COR-L47 (cell line): ENCODE measurements at regions not wholly inside any gene's neighbourhood (a gene's known extent, or its start where the extent isn't known, plus 50 kb on each side); places are given as distances from the start of the nearest gene placed in this dataset.
"Not testable (repeated sequence)": the region's sequence is repeated elsewhere in the genome, so short reads cannot be mapped to it uniquely, and the experiment has no call there.

Source experiments
- DNase-seq: peaks from one replicate; lab custom pipeline; 2025; lab: John Stamatoyannopoulos, UW

DNA sequence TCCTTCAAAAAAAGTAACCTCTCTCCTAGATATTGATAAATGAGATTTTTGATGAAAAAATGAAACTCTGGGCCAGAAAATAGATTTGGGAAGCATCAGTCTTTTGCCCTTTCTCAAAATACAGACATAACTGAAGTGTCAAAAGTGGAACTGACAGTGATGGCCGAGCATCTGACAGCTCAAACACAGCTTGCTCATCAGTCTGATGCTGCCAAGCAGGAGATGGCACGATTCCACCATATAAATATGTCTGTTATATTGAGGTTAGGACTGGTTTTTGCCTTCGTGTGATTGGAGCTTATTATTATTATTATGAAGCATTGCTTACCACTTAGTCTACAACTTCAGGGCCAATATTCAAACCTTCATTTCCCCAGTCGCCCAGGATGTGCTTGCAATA lies 152.6 kb upstream of the EPHA3 start:
- no peak for DNase-seq

DNA sequence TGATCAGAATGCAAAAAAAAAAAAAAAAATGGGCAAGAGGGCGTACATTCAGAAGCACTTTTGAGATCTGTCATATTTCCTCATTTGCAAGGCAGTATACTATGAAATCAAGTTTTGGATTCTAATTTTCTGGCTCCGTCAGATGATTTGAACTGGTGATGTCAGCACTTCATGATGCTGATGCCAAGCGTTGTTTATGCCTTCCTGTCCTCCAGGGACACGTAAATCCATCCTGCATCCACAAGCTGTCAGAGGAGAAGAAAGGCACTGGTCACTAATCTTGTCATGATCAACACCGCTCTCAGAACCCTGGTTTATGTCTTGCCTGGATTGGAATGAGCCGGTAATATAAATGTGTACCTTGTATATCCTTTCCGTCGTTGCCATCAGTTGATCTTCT lies 152.1 kb upstream of the EPHA3 start:
- DNase-seq, result no peak

DNA sequence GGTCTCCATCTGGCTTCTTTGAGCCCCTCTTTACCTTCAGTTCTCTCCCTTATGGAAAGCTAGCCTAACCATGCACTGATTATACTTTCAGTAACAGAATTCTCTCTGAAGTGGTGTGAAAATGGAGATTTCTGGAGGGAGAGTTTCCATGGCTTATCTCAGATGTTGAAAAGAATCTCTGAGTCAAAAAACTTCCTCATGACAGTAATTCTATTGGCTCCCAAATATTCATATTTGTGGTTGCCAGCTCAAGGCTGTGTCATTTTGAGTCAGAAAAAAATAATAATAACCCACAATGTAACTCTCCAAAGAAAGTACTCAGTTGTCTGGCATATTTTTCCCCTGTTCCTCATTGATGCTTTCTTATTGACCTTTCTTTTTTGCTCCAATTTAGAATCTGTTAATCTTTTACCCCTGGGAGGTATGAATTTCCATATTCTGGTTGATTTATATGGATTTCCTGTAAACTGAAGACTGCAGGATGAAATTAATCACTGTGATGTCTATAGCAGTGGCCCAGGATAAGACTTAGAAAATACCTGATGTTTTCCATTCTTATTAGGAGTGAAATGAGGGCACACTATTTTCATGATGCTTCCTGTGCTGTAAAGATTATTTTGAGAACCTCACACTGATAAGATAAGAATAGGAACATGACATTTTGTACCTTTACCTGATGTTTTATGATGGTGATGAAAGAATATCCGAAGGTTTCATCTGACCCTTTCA lies 149.5 kb upstream of the EPHA3 start:
- no peak for DNase-seq

DNA sequence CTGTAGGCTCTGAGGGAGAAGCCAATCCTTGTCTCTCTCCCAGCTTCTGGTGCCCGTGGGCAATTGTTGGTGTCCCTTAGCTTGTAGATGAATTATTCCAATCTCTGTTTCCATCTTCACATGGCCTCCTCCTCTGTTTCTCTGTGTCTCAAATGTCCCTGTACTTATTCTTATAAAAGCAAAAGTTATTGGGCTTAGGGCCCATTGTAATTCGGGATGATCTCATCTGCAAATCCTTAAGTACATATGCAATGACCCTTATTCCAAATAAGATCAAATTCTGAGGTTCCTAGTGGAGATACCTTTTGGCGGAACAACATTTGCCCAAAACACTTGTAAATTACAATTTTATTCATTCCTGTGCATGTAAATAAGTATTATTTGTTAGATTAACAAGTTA lies 147.4 kb upstream of the EPHA3 start:
- DNase-seq, result no peak

DNA sequence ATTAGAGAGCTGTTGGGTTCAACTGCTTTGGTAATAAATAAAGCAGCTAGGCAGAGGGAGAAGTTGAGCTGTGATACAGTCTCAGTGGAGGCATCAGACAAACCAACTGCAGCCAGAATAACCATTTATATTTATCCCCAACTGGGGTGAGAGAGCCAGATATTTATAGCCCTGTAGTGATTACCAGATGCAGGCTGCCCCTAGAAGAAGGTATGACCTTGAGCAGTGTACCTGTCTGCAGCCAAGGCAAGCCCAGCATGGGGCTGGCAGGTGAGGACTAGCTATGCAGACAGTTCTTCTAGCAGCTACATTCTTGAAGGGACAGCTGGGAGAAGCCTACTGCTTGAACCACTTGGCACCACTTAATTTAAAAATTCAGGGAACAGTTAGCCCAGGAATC lies 144.4 kb upstream of the EPHA3 start:
- no peak for DNase-seq

DNA sequence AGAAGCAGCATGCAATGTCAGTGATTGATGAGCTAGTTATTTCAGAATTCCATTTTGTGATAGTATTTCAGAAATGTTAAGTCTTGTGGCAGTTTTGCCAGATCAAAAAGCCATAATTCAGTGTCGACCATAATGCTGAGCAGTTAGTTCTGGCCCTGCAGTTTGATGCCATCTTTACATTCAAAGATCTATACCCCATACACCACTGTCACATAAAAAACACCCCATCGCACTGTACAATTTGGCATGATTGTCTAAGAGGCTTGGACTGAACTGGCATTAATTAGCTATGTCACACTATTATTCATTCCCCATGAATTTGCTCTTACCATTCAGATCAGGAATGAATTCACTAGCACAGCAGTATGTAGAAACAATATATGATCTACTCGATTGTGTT lies 127.7 kb upstream of the EPHA3 start:
- no peak for DNase-seq

DNA sequence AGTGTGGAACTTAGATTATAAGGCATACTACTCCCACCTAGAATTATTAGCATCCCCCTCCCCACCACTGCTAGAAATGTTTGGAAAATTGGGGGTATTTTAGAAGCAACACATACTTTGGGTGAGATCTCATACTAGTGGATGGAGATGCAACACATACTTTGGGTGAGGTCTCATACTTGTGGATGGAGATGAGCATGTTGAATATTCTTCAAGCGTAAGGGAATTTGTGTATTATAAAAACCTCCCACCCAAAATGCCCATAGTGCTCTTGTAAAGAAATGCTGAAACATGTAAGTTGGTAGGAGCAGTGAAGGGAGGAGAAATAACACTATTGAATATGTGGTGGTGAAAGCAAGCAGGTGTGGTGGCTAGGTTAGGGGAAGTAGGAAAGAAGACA lies 124.0 kb upstream of the EPHA3 start:
- no peak for DNase-seq

DNA sequence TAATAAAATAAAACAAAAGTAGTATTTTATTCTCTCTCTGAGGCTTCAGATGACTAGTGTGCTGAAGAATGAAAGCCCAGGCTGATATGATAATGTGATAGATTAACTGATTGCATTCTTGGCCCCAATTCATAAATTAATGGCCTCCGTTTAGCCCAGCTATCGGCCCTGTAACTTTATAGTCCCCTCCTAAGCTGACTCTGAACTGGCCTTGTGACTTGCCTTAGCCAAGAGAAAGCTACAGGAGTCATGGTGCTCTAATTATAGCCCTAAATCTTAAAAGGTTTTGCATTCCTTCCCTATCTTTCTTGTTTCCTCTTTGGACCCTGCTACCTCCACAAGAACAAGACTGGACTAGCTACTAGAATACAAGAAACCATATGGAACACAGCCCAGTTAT lies 123.2 kb upstream of the EPHA3 start:
- DNase-seq, result no peak

DNA sequence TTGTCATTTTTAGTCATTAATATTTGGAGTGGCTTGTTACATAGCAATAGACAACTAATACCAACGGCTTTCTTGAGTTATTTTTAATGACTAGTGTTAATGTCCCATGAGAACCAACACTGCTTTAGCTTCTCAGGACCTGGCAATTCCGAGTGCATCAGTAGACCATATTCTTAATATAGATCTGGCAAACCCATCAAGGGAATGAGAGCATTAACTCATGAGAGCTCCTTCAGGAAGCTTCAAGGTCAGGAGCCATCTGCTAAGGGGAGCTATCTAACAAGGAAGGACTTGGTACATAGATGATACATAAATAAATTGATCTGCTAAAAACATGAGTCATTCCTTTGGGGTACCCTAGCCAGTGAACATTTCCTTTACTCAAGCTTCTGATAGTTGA lies 122.6 kb upstream of the EPHA3 start:
- no peak for DNase-seq

DNA sequence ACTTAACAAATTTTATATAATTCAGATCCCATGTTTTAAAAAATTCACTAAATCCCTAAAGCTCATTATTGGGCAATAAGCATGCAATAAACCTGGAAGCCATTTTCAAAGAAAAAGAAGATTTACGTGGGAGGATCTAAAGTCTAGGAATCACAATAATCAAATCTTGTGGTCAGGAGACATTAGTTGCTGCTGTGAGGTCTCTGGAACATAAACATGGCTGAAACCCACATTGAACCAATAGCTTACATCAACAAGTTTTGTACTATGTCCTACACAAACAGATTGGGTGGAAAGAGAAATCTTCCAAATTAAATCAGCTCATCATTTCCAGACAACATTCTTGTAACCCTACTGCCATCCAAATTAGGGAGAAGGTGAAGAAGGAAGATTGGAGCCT lies 121.9 kb upstream of the EPHA3 start:
- no peak for DNase-seq

DNA sequence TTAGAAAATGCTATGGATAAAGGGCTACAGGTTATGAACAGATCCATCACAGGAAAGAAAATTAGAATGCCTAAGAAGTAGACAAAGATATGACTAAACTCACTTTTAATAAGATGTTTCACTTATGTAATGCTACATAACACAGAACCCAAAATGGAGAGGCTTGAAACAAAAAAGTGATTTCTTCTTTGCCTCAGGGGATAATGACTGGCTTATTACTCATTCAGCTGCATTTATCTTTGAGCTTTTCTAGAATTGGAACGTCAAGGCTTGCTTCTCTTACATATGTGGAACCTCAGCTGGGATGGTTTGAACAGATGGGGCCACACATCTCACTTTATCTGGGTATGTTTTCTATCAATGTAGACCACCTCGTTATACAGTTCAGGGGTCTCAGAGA lies 120.6 kb upstream of the EPHA3 start:
- no peak for DNase-seq

DNA sequence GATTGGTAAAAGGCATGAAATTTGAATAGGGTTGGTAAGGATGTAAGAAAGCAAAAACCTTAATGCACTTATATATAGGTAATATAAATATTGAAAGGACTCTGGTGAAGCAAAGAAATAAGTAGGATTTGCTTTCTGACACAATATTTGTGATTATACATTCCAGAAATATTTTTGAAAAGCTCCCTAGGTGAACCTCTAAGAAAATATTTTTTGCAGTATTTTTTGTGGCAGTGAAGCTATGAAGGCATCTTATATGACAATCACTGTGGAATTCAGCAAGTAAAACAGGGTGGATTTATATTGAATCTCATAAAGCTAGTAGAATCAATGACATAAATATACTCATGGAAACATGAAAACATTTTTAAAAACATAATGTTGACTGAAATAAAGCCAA lies 119.6 kb upstream of the EPHA3 start:
- DNase-seq, result no peak

DNA sequence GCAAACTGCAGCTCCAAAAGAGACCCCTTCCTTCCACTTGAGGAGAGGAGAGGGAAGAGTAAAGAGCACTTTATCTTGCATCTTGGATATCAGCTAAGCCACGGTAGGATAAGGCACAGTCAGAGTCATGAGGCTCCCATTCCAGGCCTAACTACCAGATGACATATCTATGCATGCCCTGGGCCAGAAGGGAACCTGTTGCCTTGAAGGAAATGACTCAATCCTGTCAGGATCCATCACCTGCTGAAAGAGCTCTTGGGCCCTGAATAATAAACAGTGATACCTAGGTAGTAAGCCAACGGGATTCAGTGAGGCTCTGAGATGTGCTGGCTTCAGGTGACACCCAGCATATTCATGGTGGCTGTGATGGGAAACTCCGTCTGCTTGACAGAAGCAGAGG lies 118.5 kb upstream of the EPHA3 start:
- no peak for DNase-seq

DNA sequence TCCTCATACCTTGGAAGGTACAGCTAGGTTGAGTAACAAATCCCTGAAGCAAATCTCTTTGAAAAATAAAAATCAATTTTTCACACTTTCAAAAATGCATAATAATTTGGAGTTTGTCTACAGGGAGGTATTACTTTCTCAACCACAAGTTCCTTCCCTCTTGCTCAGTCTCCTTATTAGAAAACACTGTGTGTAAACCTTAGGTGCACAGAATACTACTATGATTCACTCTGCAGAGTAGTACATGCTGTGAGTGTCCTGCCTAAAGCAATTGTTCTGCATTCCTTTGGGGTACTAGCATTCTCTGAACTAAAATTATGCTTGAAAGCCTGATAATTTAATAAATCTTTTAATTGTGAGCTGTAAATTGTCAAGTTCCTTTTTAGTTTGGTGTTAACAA lies 115.9 kb upstream of the EPHA3 start:
- no peak for DNase-seq

DNA sequence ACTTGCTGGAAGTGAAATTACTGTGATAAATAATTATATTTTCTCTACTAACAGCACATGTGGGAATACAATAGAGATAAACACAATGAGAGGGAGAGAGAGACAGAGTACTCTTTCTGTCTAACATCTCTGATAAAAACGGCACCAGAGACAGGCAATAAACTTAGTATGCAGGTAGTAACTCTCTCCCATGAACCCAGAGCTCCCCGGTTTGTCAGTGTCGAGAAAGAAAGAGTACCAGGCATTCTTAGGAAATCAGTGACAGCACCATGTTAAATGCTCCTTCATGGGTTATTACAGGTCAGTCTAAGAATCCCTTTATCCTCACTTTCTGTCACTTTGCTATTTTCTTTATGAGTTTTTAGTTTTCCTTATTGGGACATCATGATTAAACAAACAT lies 110.7 kb upstream of the EPHA3 start:
- no peak for DNase-seq

DNA sequence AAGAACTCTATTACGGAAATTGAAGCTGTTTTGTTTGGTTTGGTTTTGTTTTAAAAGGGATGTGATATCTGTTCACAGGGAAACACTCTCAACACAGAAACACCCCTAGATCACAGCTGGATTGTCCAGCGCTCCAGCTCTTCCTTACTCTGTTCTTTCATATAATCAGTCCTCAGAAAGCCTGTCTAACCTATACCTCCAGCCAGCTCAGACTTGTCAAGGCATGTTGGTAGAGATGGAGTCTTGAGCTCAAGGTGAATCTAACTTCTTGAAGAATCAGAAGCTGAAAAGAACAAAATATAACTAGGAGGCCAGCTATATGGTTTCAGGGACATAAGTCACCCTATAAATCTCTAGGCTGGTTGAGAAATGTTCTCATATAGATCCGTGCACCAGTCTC lies 110.2 kb upstream of the EPHA3 start:
- no peak for DNase-seq

DNA sequence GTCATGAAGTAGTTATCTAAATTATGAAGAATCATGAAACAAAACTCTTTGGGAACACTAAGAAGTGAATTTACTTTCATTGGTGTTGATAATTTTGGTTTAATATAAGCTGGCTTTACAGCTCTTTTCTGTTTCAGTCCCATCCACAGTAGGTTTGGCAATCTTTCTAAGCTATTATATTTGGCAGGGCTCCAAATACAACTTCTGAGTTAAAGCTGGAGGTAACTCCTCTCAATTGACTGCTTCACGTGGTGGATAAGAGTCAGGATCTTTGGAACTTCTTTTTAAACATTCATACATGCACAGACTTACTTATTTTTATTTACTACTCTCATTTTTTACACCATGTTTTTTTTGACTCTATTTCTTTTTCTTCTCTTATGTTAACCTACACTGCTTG lies 106.5 kb upstream of the EPHA3 start:
- peak; percentile 8 for DNase-seq

DNA sequence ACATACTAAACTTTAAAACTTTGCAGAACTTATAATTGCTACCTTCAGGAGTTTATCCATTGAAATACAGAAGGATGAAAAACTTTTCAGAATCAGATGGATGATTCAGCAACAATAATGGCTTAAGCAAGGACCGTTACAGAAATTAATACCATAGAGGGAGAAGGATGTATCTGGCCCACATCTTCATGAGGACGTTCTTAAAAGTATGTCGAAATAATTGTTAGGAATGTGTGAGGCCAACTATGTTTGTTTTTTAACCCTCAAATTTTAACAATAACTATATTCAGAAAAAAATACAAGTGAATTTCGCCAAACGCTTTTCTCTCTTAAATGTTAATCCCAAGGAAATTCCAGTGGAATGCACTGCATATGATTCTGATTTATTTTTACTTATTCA lies 105.2 kb upstream of the EPHA3 start:
- DNase-seq, result no peak

DNA sequence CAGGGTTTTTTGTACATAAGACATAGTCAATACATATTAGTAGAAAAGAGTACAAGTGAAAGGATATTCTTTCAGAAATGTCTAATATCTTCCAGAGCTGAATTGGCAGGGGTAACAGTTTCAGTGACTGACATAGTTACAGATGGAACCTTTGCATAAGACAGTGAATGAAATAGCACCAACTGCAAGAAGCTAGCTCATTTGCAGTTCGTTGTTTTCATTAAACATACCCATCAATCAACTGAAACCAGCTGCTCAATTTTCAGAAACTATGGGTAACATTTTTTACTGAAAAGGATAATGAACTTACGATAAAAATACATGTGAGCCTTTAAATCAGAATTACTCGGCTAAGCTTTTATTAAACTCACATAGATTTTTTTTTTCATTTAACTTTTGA lies 93.9 kb upstream of the EPHA3 start:
- DNase-seq, result no peak

DNA sequence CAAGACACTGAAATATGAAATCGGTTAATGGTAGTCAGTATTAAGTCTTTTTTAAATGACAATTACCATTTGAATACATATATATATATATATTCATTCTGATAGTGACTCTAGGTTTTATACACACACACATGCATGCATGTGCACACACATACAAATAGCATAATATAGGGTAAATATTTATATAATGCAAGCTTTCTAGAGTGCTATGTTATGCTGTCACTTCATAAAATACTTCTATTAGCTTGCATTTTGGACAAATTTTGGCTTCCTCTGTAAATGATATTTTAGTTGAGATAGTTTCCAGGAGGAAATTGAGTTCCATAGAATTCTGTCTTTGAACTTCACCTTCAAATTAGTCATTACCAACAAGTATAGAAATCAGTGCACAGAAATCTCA lies 89.9 kb upstream of the EPHA3 start:
- no peak for DNase-seq

DNA sequence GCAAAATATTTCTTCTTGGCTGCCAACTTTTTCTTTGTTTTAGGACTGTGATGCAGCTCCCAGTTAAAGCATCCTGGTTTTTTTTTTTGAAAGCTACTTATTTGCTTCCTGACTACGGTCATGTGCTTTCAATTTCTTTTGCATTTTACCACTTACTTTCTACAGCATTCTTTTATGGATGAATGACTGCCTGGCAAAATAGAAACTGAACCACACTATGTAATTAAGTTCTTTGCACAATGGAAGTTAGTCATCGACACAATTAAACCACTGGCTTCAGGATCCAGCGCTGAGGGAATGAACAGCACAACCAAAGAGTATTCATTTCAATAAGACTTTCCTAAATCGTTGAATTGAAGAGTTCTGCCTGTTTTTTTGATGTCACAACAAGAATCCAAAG lies 82.2 kb upstream of the EPHA3 start:
- peak; percentile 5 for DNase-seq

DNA sequence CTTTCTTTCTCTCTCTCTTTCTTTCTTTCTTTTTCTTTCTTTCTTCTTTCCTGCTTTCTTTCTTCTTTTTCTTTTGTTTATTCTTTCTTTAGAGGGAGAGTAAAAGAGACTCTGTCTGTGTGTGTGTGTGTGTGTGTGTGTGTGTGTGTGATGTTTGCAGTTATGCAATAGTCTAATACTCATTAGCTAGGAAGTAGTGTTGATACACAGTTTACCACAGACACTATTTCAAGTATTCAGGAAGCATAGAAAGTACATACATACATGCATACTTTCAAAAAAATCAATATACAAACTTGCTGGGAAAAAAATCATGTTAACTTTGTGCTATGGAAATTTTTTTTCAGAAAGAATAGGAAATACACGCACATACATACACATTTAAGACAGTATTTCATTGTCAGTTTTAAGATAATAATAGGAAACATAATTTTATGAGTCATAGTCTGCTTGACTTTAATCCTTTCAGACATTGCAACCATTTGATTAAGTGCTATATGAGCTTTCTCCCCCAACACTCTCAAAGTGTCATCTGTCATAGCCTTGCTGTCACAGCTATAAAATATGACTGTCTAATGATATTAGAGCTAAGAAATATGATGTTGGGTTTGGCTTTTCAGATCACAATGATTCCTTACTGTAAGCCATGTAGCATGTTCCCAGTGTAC lies 74.9 kb upstream of the EPHA3 start:
- DNase-seq, result no peak

DNA sequence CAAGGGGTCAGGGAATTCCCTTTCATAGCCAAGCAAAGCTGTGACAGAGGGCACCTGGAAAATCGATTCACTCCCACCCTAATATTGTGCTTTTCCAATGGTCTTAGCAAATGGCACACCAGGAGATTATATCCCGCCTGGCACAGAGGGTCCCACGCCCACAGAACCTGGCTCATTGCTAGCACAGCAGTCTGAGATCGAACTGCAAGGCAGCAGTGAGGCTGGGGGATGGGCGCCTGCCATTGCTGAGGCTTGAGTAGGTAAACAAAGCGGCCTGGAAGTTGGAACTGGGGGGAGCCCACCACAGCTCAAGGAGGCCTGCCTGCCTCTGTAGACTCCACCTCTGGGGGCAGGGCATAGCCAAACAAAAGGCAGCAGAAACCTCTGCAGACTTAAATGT lies 72.7 kb upstream of the EPHA3 start:
- DNase-seq, result not testable (repeated sequence)

DNA sequence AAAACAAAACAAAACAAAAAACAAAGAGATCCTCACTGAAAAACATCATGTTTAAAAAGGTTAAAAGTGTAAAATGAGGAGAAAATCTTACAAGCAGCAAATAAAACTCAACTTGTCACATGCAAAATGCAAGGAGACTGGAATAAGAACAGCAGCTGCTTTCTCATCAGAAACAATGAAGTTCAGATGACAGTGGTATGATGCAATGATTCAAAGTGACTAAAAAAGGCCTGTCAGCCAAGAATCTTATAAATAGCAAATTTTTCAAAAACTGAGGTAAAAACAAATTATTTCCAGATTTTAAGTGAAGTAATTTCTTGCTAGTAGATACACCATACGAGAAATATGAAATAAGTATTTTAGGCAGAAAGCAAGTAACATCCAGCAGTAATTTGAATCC lies 68.6 kb upstream of the EPHA3 start:
- no peak for DNase-seq
